Glutamatergic neuron (in vitro differentiated cells): ENCODE measurements at regions not wholly inside any gene's neighbourhood (a gene's known extent, or its start where the extent isn't known, plus 50 kb on each side); places are given as distances from the start of the nearest gene placed in this dataset.

Experiments used
- DNase-seq: peaks from one replicate; pipeline ENCODE4 v3.0.0; 2022
- H3K27ac Mint-ChIP-seq: one replicate; pipeline ENCODE4 v1.8.0; 2020; ENCODE audit warnings: mild to moderate bottlenecking, mixed read lengths, inconsistent platforms; ENCODE audit not compliant: unreplicated experiment
- H3K27me3 Mint-ChIP-seq: one replicate; pipeline ENCODE4 v1.8.0; 2020; ENCODE audit warnings: mild to moderate bottlenecking, moderate library complexity, mixed read lengths, inconsistent platforms; ENCODE audit not compliant: unreplicated experiment
- H3K36me3 Mint-ChIP-seq: one replicate; pipeline ENCODE4 v1.8.0; 2020; ENCODE audit warnings: mild to moderate bottlenecking, mixed read lengths, inconsistent platforms; ENCODE audit not compliant: unreplicated experiment
- H3K4me1 Mint-ChIP-seq: one replicate; pipeline ENCODE4 v1.8.0; 2020; ENCODE audit warnings: mild to moderate bottlenecking, low read depth, mixed read lengths, inconsistent platforms; ENCODE audit not compliant: unreplicated experiment
- H3K4me3 Mint-ChIP-seq: one replicate; pipeline ENCODE4 v1.8.0; 2020; ENCODE audit warnings: mild to moderate bottlenecking, mixed read lengths, inconsistent platforms; ENCODE audit not compliant: unreplicated experiment
- H3K9me3 Mint-ChIP-seq: one replicate; pipeline ENCODE4 v1.8.0; 2020; ENCODE audit warnings: mild to moderate bottlenecking, moderate library complexity, mixed read lengths, inconsistent platforms; ENCODE audit not compliant: unreplicated experiment
- CTCF ChIP-seq: fragments of 200-600 bp; sonication (generic); IDR thresholded peaks from one replicate; pipeline ENCODE4 v1.5.0; 2021; ENCODE audit not compliant: partially characterized antibody, unreplicated experiment

- no peak for TF ChIP-seq CTCF
- peaks cover 5% of the 10 kb centered on the region for H3K9me3 Mint-ChIP-seq
- H3K4me1 Mint-ChIP-seq = no peaks in the 10 kb centered on the region
- peaks cover 12% of the 10 kb centered on the region for H3K36me3 Mint-ChIP-seq
- no peaks in the 10 kb centered on the region for H3K27me3 Mint-ChIP-seq
- DNase-seq = no peak
- H3K27ac Mint-ChIP-seq = no peak overlapping the region
- no peak overlapping the region for H3K4me3 Mint-ChIP-seq
Measured at GRCh38 chr3:99394831-99395778, 243.3 kb upstream of the COL8A1 start.

GRCh38 chr3:99393961-99394360 is 244.4 kb upstream of the COL8A1 start:
- Mint-ChIP-seq H3K27ac (no peak overlapping the region), H3K36me3 (peaks cover 6% of the 10 kb centered on the region), H3K4me3 (no peak overlapping the region), H3K27me3 (no peaks in the 10 kb centered on the region), H3K4me1 (no peaks in the 10 kb centered on the region), H3K9me3 (peaks cover 3% of the 10 kb centered on the region)
- no peak for DNase-seq
- no peak for TF ChIP-seq CTCF

GRCh38 chr3:99388780-99389179 is 249.6 kb upstream of the COL8A1 start:
- no peak overlapping the region for H3K27ac Mint-ChIP-seq
- TF ChIP-seq CTCF = no peak
- H3K36me3 Mint-ChIP-seq = no peaks in the 10 kb centered on the region
- DNase-seq = no peak
- H3K9me3 Mint-ChIP-seq = no peaks in the 10 kb centered on the region
- H3K27me3 Mint-ChIP-seq = no peaks in the 10 kb centered on the region
- no peak overlapping the region for H3K4me3 Mint-ChIP-seq
- H3K4me1 Mint-ChIP-seq = no peaks in the 10 kb centered on the region

GRCh38 chr3:99384596-99384995 is 253.8 kb upstream of the COL8A1 start:
- H3K27ac Mint-ChIP-seq = no peak overlapping the region
- no peak for TF ChIP-seq CTCF
- no peaks in the 10 kb centered on the region for H3K36me3 Mint-ChIP-seq
- H3K9me3 Mint-ChIP-seq = no peaks in the 10 kb centered on the region
- no peak overlapping the region for H3K4me3 Mint-ChIP-seq
- H3K27me3 Mint-ChIP-seq = no peaks in the 10 kb centered on the region
- H3K4me1 Mint-ChIP-seq = no peaks in the 10 kb centered on the region
- no peak for DNase-seq

- H3K27ac Mint-ChIP-seq = no peak overlapping the region
- peaks cover 4% of the 10 kb centered on the region for H3K9me3 Mint-ChIP-seq
- H3K36me3 Mint-ChIP-seq = no peaks in the 10 kb centered on the region
- no peak for TF ChIP-seq CTCF
- peaks cover 2% of the 10 kb centered on the region for H3K27me3 Mint-ChIP-seq
- no peaks in the 10 kb centered on the region for H3K4me1 Mint-ChIP-seq
- no peak for DNase-seq
- no peak overlapping the region for H3K4me3 Mint-ChIP-seq
Measured at GRCh38 chr3:99376926-99377325, 261.5 kb upstream of the COL8A1 start.
